SK-N-SH (cell line): ENCODE measurements at regions not wholly inside any gene's neighbourhood (a gene's known extent, or its start where the extent isn't known, plus 50 kb on each side); places are given as distances from the start of the nearest gene placed in this dataset.

ENCODE experiments used
- CTCF ChIA-PET: fragments of 300-600, 350-600 bp; formaldehyde crosslinking; extraction: SDS; loops from one replicate; lab custom pipeline; 2021; lab: Yijun Ruan, JAX
- POLR2A ChIA-PET: fragments of 350-600 bp; sonication (Branson Sonifier 250); formaldehyde crosslinking; extraction: SDS; loops from one replicate; lab custom pipeline; 2020; ENCODE audit warnings: antibody characterized with exemption, inconsistent platforms; lab: Yijun Ruan, JAX
- DNase-seq: peaks from one replicate; pipeline ENCODE4 v3.0.0; 2012
- H2AFZ ChIP-seq: fragments of 200-600 bp; sonication (generic); 2 replicates; pipeline ENCODE4 v1.8.1; 2016; ENCODE audit warnings: antibody characterized with exemption, mild to moderate bottlenecking, low read depth
- H3F3A ChIP-seq: fragments of 200-600 bp; sonication (generic); replicated peaks from 2 replicates; pipeline ENCODE3; 2016; ENCODE audit warnings: antibody characterized with exemption, mild to moderate bottlenecking; ENCODE audit not compliant: insufficient read depth
- H3K27ac ChIP-seq, 2 experiments: fragments of 200-500 bp in 1 of 2; fragments of 200-600 bp in 1 of 2; sonication (Bioruptor generic) in 1 of 2; sonication (generic), shearing (Covaris generic) in 1 of 2; 2 replicates each; pipeline versions ENCODE4 v1.5.1 to v1.6.1; 2014 to 2016; ENCODE audit warnings: low read depth in 2 of 2, inconsistent platforms in 1 of 2, low read length in 1 of 2, mild to moderate bottlenecking in 1 of 2, mixed read lengths in 1 of 2
- H3K27me3 ChIP-seq: fragments of 200-600 bp; sonication (generic), shearing (Covaris generic); 2 replicates; pipeline ENCODE4 v1.6.1; 2016; ENCODE audit warnings: mixed run types; ENCODE audit not compliant: insufficient read depth
- H3K36me3 ChIP-seq, 2 experiments: fragments of 200-500 bp in 1 of 2; fragments of 200-600 bp in 1 of 2; sonication (Bioruptor generic) in 1 of 2; sonication (generic) in 1 of 2; replicated peaks in 1 of 2; 2 replicates each; pipeline versions ENCODE3 to v1.5.1; 2014 to 2016; ENCODE audit warnings: low read length in 1 of 2, mild to moderate bottlenecking in 1 of 2; ENCODE audit not compliant: insufficient read depth in 2 of 2, control insufficient read depth in 1 of 2
- H3K4me1 ChIP-seq, 2 experiments: fragments of 200-500 bp in 1 of 2; fragments of 200-600 bp in 1 of 2; sonication (Bioruptor generic) in 1 of 2; sonication (generic), shearing (Covaris generic) in 1 of 2; 2 replicates each; pipeline versions ENCODE4 v1.5.1 to v1.6.1; 2014 to 2016; ENCODE audit warnings: low read depth in 1 of 2, low read length in 1 of 2, mixed run types in 1 of 2; ENCODE audit not compliant: insufficient read depth in 2 of 2, control insufficient read depth in 1 of 2
- H3K4me2 ChIP-seq: fragments of 200-600 bp; sonication (generic), shearing (Covaris generic); 2 replicates; pipeline ENCODE4 v1.6.1; 2017; ENCODE audit warnings: mixed run types
- H3K4me3 ChIP-seq, 2 experiments: fragments of 200-500 bp in 1 of 2; fragments of 200-600 bp in 1 of 2; sonication (Bioruptor generic) in 1 of 2; sonication (generic), shearing (Covaris generic) in 1 of 2; 2 replicates each; pipeline versions ENCODE4 v1.5.1 to v1.8.1; 2014 to 2016; ENCODE audit warnings: low read depth in 2 of 2, inconsistent platforms in 1 of 2, low read length in 1 of 2, mild to moderate bottlenecking in 1 of 2, mixed read lengths in 1 of 2, moderate library complexity in 1 of 2
- H3K79me2 ChIP-seq: fragments of 200-600 bp; sonication (generic); 2 replicates; pipeline ENCODE4 v1.8.1; 2017; ENCODE audit warnings: mild to moderate bottlenecking; ENCODE audit not compliant: insufficient read depth
- H3K9ac ChIP-seq: fragments of 200-600 bp; sonication (generic); 2 replicates; pipeline ENCODE4 v1.6.1; 2017; ENCODE audit warnings: mixed run types
- H3K9me2 ChIP-seq: fragments of 200-600 bp; sonication (generic); 2 replicates; pipeline ENCODE4 v1.6.1; 2017; ENCODE audit warnings: mixed run types
- H3K9me3 ChIP-seq: fragments of 200-600 bp; sonication (generic); 2 replicates; pipeline ENCODE4 v1.6.1; 2017; ENCODE audit warnings: mixed run types, mild to moderate bottlenecking, moderate library complexity
- H4K20me1 ChIP-seq: fragments of 200-600 bp; sonication (generic); 2 replicates; pipeline ENCODE4 v1.6.1; 2017; ENCODE audit warnings: mild to moderate bottlenecking, mixed run types; ENCODE audit not compliant: insufficient read depth
- ELF1 ChIP-seq: IDR thresholded peaks from 2 replicates; pipeline ENCODE4 v1.4.0; 2012
- EP300 ChIP-seq, 2 experiments: IDR thresholded peaks; 2 replicates each; pipeline versions ENCODE4 v1.4.0 to v1.6.1; 2012; ENCODE audit warnings: borderline replicate concordance in 1 of 2, low read depth in 1 of 2, low read length in 1 of 2
- EZH2phosphoT487 ChIP-seq: fragments of 200-600 bp; sonication (generic); IDR thresholded peaks from 2 replicates; pipeline ENCODE4 v1.6.1; 2017; ENCODE audit warnings: low read depth, mixed run types, mild to moderate bottlenecking, antibody characterized with exemption, moderate library complexity, borderline replicate concordance
- FOSL2 ChIP-seq: IDR thresholded peaks from 2 replicates; pipeline ENCODE4 v1.4.0; 2012; ENCODE audit warnings: low read depth, mild to moderate bottlenecking, moderate library complexity, borderline replicate concordance
- FOXM1 ChIP-seq: IDR thresholded peaks from 2 replicates; pipeline ENCODE4 v1.4.0; 2012; ENCODE audit warnings: low read depth, mild to moderate bottlenecking
- GABPA ChIP-seq: IDR thresholded peaks from 2 replicates; pipeline ENCODE4 v1.4.0; 2012; ENCODE audit warnings: low read depth, mild to moderate bottlenecking
- JUND ChIP-seq: IDR thresholded peaks from 2 replicates; pipeline ENCODE4 v1.4.0; 2012
- NRF1 ChIP-seq: IDR thresholded peaks from 2 replicates; pipeline ENCODE4 v1.6.1; 2012; ENCODE audit warnings: low read depth, mild to moderate bottlenecking, low read length
- RAD21 ChIP-seq: IDR thresholded peaks from 2 replicates; pipeline ENCODE4 v1.6.1; 2012; ENCODE audit warnings: mild to moderate bottlenecking, low read length
- RCOR1 ChIP-seq: fragments of 150-350 bp; IDR thresholded peaks from 2 replicates; pipeline ENCODE4 v1.6.1; 2017; ENCODE audit warnings: antibody characterized with exemption, low read length
- TCF12 ChIP-seq: IDR thresholded peaks from 2 replicates; pipeline ENCODE4 v1.4.0; 2012
- TEAD4 ChIP-seq: IDR thresholded peaks from 2 replicates; pipeline ENCODE4 v1.4.0; 2012; ENCODE audit warnings: mild to moderate bottlenecking, borderline replicate concordance; ENCODE audit not compliant: insufficient read depth
- WGBS: methylation state at CpG from one replicate; pipeline ENCODE4 v1.1.6; 2017; ENCODE audit warnings: low lambda C conversion rate; 5-methylcytosine and 5-hydroxymethylcytosine counted together
- TF ChIP-seq, protein P1 (sequence below): IDR thresholded peaks from 2 replicates; pipeline ENCODE4 v1.6.1; 2012; ENCODE audit warnings: mild to moderate bottlenecking, low read depth, low read length, moderate library complexity
- TF ChIP-seq, protein P2 (sequence below): IDR thresholded peaks from 2 replicates; pipeline ENCODE4 v1.4.0; 2012; ENCODE audit warnings: low read depth, borderline replicate concordance
- TF ChIP-seq, protein P3 (sequence below): fragments of 200-600 bp; sonication (generic); IDR thresholded peaks from 2 replicates; pipeline ENCODE4 v1.6.1; 2017; ENCODE audit warnings: antibody characterized with exemption, mild to moderate bottlenecking, moderate library complexity
- TF ChIP-seq, protein P4 (sequence below): IDR thresholded peaks from 2 replicates; pipeline ENCODE4 v1.4.0; 2012; ENCODE audit warnings: low read depth, borderline replicate concordance

DNA sequence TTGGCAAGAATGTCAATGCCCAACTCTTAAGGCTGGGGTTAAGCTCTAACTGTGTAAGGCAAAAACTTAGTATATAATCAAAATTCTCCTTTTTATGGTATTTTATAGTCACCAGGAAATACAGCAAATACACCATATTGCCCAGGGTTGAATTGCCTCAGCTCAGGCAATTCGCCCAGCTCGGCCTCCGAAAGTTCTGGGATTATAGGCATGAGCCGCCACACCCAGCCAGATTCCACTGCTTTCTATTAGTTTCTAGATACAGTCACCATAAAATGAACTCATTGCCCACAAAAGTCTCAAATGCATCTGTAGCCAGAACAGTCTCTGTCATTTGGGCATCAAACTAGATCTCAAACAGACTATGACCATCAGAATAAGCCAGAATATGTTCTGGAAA lies 238.7 kb upstream of the TOX3 start:
- Histone ChIP-seq H3F3A (no peaks in the 10 kb centered on the region), H3K4me3 (no peak overlapping the region), H3K27ac (no peak overlapping the region), H3K4me1 (no peaks in the 10 kb centered on the region)
- DNase-seq, result no peak
- TF ChIP-seq ELF1 (no peak), RAD21 (no peak), JUND (no peak)
- TF ChIP-seq, protein P1, sequence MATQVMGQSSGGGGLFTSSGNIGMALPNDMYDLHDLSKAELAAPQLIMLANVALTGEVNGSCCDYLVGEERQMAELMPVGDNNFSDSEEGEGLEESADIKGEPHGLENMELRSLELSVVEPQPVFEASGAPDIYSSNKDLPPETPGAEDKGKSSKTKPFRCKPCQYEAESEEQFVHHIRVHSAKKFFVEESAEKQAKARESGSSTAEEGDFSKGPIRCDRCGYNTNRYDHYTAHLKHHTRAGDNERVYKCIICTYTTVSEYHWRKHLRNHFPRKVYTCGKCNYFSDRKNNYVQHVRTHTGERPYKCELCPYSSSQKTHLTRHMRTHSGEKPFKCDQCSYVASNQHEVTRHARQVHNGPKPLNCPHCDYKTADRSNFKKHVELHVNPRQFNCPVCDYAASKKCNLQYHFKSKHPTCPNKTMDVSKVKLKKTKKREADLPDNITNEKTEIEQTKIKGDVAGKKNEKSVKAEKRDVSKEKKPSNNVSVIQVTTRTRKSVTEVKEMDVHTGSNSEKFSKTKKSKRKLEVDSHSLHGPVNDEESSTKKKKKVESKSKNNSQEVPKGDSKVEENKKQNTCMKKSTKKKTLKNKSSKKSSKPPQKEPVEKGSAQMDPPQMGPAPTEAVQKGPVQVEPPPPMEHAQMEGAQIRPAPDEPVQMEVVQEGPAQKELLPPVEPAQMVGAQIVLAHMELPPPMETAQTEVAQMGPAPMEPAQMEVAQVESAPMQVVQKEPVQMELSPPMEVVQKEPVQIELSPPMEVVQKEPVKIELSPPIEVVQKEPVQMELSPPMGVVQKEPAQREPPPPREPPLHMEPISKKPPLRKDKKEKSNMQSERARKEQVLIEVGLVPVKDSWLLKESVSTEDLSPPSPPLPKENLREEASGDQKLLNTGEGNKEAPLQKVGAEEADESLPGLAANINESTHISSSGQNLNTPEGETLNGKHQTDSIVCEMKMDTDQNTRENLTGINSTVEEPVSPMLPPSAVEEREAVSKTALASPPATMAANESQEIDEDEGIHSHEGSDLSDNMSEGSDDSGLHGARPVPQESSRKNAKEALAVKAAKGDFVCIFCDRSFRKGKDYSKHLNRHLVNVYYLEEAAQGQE, result no peak
- TF ChIP-seq, all 33 proteins: peak for 0
- H3K9me3 ChIP-seq, result no peaks in the 10 kb centered on the region; the same call in 1 of the 2 replicates
- ChIA-PET CTCF (no interaction called here), POLR2A (no interaction called here)
- H3K36me3 ChIP-seq, result no peaks in the 10 kb centered on the region
- H4K20me1 ChIP-seq, result no peaks in the 10 kb centered on the region
- no peak overlapping the region for H3K9ac ChIP-seq
- no peaks in the 10 kb centered on the region for H3K27me3 ChIP-seq
- no peaks in the 10 kb centered on the region for H3K9me2 ChIP-seq
- no peaks in the 10 kb centered on the region for H3K79me2 ChIP-seq
- WGBS, result 24% methylated on average over 2 of the region's 4 CpGs
- no peak overlapping the region for H3K4me2 ChIP-seq
- no peak overlapping the region for H2AFZ ChIP-seq

DNA sequence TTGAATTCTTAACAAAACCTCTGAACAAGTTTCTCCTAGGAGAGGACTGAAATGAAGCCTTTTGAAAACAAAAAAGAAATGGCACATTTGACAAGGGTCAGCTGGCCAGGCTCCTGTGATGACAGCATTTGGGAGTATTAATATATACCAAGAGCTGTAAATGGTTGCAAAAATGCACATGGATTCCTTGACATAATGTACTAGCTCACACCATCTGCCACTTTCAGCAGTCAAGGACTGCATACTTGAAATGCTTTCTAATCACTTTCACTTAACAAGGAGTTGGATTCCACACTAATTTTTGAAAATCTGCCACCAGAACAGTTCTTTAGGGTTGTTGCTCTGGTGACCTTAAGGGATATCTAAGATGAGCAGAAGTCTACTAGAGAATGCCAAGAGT lies 236.7 kb upstream of the TOX3 start:
- H3K4me2 ChIP-seq, result no peak overlapping the region
- no peak overlapping the region for H2AFZ ChIP-seq
- H3K27me3 ChIP-seq, result no peaks in the 10 kb centered on the region
- DNase-seq, result no peak
- no peak overlapping the region for H3K27ac ChIP-seq
- POLR2A ChIA-PET, result no interaction called here
- H4K20me1 ChIP-seq, result no peaks in the 10 kb centered on the region
- no peaks in the 10 kb centered on the region for H3K4me1 ChIP-seq
- no peak overlapping the region for H3K9ac ChIP-seq
- H3K9me3 ChIP-seq, result no peaks in the 10 kb centered on the region; the same call in 1 of the 2 replicates
- no peaks in the 10 kb centered on the region for H3K79me2 ChIP-seq
- H3K36me3 ChIP-seq, result no peaks in the 10 kb centered on the region
- no peaks in the 10 kb centered on the region for H3F3A ChIP-seq
- H3K4me3 ChIP-seq, result no peak overlapping the region
- CTCF ChIA-PET, result no interaction called here
- no peaks in the 10 kb centered on the region for H3K9me2 ChIP-seq
- no peak for TF ChIP-seq TCF12
- TF ChIP-seq FOXM1, result no peak
- no peak for TF ChIP-seq TEAD4
- TF ChIP-seq, protein P1, result no peak
- no peak for TF ChIP-seq GABPA
- no peak for TF ChIP-seq FOSL2
- TF ChIP-seq, protein P2, sequence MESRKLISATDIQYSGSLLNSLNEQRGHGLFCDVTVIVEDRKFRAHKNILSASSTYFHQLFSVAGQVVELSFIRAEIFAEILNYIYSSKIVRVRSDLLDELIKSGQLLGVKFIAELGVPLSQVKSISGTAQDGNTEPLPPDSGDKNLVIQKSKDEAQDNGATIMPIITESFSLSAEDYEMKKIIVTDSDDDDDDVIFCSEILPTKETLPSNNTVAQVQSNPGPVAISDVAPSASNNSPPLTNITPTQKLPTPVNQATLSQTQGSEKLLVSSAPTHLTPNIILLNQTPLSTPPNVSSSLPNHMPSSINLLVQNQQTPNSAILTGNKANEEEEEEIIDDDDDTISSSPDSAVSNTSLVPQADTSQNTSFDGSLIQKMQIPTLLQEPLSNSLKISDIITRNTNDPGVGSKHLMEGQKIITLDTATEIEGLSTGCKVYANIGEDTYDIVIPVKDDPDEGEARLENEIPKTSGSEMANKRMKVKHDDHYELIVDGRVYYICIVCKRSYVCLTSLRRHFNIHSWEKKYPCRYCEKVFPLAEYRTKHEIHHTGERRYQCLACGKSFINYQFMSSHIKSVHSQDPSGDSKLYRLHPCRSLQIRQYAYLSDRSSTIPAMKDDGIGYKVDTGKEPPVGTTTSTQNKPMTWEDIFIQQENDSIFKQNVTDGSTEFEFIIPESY, result no peak
- TF ChIP-seq, protein P3, sequence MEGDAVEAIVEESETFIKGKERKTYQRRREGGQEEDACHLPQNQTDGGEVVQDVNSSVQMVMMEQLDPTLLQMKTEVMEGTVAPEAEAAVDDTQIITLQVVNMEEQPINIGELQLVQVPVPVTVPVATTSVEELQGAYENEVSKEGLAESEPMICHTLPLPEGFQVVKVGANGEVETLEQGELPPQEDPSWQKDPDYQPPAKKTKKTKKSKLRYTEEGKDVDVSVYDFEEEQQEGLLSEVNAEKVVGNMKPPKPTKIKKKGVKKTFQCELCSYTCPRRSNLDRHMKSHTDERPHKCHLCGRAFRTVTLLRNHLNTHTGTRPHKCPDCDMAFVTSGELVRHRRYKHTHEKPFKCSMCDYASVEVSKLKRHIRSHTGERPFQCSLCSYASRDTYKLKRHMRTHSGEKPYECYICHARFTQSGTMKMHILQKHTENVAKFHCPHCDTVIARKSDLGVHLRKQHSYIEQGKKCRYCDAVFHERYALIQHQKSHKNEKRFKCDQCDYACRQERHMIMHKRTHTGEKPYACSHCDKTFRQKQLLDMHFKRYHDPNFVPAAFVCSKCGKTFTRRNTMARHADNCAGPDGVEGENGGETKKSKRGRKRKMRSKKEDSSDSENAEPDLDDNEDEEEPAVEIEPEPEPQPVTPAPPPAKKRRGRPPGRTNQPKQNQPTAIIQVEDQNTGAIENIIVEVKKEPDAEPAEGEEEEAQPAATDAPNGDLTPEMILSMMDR, result no peak
- TF ChIP-seq EP300 (IDR thresholded peaks at IDR 0.05; ENCODE audit: borderline replicate concordance in 1 of 2, low read depth in 1 of 2, low read length in 1 of 2), result no peak
- TF ChIP-seq, protein P4, sequence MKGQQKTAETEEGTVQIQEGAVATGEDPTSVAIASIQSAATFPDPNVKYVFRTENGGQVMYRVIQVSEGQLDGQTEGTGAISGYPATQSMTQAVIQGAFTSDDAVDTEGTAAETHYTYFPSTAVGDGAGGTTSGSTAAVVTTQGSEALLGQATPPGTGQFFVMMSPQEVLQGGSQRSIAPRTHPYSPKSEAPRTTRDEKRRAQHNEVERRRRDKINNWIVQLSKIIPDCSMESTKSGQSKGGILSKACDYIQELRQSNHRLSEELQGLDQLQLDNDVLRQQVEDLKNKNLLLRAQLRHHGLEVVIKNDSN, result no peak
- TF ChIP-seq RCOR1, result no peak
- TF ChIP-seq EZH2phosphoT487, result no peak
- no peak for TF ChIP-seq NRF1
